HS-5 (cell line): ENCODE measurements at regions not wholly inside any gene's neighbourhood (a gene's known extent, or its start where the extent isn't known, plus 50 kb on each side); places are given as distances from the start of the nearest gene placed in this dataset.

Source experiments
- DNase-seq: peaks from one replicate; pipeline ENCODE4 v3.0.0-alpha.2; 2012; ENCODE audit warnings: low read depth

DNA sequence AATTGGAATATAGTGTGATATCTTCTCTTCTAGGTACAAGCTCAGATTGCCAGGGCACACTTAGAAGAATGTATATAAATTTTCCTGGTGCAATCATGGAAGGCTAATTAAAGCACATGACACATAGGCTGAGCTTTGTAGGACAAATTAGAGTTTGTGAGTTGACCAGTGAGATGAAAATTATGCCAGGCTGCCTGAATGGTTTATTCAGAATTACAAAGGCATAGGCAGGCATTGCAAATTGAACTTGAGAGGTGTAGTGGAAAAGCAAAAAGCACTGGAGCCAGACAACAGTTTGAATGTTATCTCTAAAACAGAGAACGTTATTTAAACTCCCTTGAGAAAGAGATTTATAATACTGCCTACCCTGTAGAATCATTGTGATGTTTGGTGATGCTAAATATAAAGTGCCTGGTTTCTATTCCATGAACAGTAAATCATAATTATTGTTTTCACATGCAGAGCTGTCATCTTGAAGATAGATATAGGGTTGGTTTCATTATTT lies 712.1 kb downstream of the TBC1D32 start:
- no peak for DNase-seq

DNA sequence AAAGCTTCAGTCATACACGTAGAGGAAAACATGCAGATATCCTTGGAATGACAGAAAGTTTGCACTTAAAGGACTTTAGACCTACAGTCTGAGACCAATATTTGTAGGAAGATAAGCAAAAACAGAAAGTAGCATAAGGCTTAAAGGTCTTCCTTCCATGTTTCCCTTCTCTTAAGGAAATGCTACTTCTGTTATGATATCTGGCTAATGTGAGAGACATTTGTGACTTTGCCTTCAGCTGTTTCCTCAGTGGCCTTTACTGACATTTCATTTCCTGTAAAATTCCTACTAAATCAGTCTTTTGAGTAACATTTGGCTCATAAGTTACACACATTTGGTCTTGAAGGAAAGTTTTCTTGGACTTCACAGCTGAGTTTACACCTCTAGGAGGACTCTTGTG lies 713.4 kb downstream of the TBC1D32 start:
- no peak for DNase-seq

DNA sequence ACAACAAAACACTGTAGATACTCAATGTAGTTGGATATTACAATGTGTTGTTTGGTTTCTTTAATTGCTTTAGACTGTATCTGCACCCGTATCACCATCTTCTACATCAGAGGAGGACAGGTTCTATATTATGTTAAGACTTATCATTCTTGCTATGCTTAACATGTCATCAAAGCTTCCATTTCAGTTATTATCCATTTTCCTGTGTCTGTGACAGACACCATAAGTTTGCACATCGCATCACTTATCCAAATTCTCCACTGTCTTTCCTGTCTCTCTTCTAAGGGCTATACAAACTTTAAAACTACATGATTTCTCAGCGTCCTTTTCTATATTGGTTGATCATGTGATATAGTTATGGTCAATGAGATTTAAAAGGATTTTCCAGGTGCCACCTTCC lies 719.0 kb downstream of the TBC1D32 start:
- no peak for DNase-seq

DNA sequence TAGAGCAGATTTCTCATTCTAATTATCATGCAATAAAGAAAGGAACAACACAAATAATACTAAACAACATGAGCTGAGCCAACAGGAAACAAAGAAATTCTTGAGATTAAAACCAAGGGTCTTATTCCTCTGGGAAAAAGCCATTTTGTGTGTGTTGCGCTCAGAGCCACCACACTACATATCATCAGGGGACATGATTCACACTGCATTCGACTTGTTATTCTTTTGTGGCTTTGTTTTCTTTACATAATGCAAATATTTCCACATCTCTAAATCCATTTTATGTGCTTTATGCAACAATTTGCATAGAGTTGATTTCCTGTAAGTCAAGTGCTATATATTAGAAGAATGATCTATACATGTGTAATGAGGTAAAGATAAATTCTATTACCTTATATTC lies 719.6 kb downstream of the TBC1D32 start:
- DNase-seq: no peak

GRCh38 chr6:120608826-120609225 lies 725.5 kb downstream of the TBC1D32 start:
- peak; percentile 62 for DNase-seq

GRCh38 chr6:120606743-120607142 lies 727.5 kb downstream of the TBC1D32 start:
- DNase-seq: no peak

DNA sequence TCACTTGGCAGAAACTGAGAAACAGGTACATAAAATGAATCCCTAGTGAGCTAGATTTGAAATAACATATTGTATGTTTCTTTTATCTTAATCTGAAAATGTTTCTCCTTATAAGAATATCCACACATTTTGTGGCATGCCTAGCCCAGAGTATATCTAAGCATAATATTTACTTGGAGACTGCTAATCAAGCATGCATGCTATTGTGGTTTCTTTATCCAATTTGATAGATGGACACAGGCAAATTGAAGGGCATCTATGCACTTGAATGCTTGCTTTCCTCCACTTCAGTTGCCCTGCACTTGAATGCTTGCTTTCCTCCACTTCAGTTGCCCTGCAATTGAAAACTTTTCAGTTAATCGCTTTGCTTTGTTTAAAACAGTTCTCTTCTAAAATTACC lies 729.8 kb downstream of the TBC1D32 start:
- no peak for DNase-seq

GRCh38 chr6:120590611-120591010 lies 743.7 kb downstream of the TBC1D32 start:
- no peak for DNase-seq

- no peak for DNase-seq
Observed at GRCh38 chr6:120588424-120588823, 745.9 kb downstream of the TBC1D32 start.

DNA sequence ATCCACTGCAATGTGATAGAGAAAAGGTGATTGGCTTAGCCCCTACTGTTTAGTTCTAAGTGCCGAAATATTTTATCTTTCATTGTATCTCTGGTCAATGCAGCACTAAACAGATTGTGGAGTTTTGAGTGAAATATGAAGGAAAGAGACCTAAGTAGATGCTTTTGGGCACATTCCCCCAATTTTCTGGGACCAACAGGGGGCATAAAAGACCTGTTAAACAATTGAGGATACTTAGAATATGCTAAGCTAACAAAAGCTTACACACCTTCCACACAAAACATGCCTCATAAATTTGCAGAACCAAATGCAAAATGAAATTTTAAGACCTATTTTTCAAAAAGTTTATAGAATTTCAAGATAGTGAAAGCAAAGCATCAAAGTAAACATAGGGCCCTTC lies 746.9 kb downstream of the TBC1D32 start:
- DNase-seq: no peak

DNA sequence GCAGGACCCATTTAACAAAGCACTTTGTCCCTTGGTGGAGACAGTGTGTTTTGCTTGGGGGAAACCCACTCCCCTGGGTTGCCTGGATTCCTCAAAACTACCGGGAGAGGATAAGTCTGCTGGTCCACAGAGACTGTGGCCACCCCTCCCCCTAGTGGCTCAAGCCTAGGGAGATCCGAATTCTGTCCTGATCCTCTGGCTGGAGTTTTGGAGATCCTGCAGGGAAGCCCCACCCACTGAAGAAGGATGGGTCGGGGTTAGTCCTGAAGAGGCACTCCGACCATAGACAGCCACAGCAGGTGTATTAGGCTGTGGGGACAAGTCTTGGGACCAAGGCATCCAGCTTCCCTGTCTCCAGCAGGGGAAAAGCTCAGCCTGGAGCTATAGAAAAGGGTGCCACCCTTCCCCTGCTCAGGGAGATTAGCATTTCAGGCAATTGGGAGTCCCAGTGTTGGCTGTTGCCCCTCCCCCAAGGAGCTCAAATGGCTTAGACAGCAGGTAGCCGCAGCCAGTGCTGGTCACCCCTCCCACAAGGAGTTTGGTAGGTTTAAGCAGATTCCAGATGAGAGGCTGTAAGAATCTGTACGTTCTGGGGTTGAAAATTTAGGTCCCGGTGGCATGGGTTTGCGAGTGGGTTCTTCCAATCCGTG lies 750.0 kb downstream of the TBC1D32 start:
- no peak for DNase-seq

DNA sequence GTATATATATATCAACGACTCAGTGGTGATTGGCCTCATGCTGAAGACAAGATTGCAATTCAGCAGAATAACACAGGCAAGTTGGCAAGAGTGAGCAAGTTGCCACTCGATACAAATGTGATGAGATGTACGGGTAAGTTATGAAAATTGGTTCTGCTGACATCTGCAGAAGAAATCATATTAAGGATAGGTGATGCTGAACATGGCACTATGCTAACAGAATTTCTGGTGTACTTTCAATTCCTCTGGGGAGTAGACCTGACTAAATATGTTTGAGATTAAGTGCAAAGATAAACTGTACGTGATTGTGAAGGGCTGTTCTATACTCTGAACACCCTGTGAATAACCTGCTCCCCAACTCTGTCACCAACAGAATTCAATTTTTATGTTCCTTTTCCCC lies 758.2 kb downstream of the TBC1D32 start:
- no peak for DNase-seq

GRCh38 chr6:120569714-120570113 lies 764.6 kb downstream of the TBC1D32 start:
- peak; percentile 43 for DNase-seq

GRCh38 chr6:120564779-120565178 lies 769.5 kb downstream of the TBC1D32 start:
- DNase-seq: no peak

DNA sequence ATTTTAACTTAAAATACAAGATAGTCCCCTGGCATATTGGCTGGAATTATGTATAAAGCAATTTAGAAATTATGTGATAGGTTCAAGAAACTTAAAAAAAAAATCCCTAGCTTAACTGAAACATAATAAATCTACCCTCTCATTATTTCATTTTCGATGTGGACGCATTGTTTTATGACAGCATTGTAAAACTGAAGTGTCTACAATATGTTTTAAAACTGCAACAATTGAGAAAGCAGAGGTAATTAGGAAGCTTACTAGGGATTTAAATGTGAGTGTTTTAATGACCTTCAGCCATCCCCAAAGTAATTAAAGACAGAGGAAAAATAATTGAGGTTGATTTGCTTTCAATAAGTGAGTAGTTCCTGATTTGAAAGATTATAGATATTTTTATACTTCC lies 776.0 kb downstream of the TBC1D32 start:
- DNase-seq: no peak

DNA sequence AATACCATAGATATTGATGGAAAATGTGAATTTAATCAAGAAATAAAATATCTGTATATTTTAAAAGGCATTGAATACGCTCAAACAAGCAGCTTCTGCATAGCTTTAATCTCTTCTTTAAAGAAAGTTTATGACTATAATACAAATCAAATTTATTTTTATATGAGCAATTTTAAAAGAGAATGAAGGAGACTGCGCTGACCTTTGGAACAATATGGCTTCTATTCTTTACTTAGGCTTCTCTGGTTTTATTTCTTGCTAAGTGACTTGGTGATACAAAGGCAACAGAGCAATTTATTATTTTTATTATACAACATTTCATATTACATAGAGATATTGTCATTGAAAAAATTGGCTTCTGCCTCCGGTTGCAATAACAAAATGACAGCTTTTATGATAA lies 776.7 kb downstream of the TBC1D32 start:
- no peak for DNase-seq

GRCh38 chr6:120556491-120556890 lies 777.8 kb downstream of the TBC1D32 start:
- no peak for DNase-seq

- no peak for DNase-seq
Observed at GRCh38 chr6:120553353-120553752, 780.9 kb downstream of the TBC1D32 start.

GRCh38 chr6:120545353-120545752 lies 788.9 kb downstream of the TBC1D32 start:
- no peak for DNase-seq

GRCh38 chr6:120534954-120535353 lies 799.3 kb downstream of the TBC1D32 start:
- no peak for DNase-seq

DNA sequence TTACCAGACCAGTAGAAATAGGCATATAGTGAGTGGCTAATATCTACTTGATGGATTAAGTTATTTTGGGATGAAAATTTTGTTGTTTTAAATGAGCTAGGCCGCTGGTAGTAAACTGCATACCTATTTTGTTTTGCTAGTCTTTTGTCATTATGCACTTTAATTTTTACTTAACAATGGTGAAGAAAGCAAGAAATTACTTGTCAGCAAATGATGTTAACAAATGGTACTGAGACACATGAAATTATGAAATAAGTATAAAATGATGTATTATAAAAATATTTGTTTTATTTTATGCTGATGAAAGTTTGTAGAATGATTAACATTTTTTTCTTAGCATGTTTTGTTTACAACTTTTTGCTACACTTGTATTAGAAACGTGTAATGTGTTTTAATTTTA lies 807.7 kb downstream of the TBC1D32 start:
- no peak for DNase-seq

DNA sequence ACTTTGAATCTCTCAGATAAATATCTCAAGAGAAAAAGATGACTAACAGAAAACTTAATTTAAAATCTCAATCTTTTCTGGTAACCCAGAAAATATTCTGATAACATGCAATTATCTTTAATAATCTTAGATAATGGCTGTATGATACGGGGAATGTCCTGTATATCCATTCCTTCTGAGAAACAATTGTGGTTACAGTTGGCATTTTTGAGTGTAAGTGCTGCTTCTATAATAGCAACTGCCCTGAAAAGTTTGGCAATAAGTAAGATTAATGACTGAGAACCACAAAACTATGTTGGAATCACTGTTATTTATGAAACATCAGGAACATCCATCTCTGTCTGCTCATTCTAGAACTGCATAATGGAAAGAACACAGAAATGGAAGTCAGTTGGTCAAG lies 819.7 kb downstream of the TBC1D32 start:
- no peak for DNase-seq

GRCh38 chr6:120511712-120512111 lies 822.6 kb downstream of the TBC1D32 start:
- DNase-seq: no peak

DNA sequence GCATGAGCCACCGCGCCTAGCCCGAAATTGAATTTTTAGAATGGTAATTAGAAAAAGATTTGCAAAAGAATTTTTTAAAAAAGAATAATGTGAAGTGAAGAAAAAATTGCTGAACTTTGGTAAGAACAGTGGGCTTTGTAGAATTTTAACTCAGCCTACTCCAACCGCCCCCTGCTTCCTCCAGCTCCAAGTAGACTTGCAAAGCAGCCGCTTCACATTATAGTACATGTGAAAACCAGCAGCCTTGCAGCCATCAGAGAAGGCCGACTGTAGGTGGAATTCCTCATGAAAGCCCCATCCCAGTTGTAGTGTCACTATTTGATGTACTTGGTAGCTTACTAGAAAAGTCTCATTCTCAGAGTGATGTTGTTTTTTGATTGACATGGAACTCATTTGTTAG lies 835.6 kb downstream of the TBC1D32 start:
- DNase-seq: no peak

DNA sequence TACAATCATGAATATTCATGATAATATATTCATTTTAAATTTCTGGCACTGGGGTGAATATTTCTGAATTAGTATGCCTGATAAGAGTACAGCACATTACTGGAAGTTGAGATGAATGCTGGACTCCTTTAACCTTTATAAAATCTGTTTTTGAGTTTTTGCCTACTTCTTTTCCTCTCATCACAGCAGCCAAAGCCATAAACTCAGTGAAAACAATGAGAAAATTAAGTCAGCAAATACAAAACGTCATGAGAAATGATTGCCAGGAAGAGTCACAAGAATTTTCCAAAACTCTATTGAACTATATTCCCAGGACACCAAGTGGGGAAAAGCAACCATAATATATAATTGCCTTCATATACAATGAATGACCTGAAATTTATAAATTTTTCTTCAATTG lies 837.6 kb downstream of the TBC1D32 start:
- DNase-seq: no peak
